Kidney (tissue), 13 donors: ENCODE measurements at regions not wholly inside any gene's neighbourhood (a gene's known extent, or its start where the extent isn't known, plus 50 kb on each side); places are given as distances from the start of the nearest gene placed in this dataset.
"Not testable (repeated sequence)": the region's sequence is repeated elsewhere in the genome, so short reads cannot be mapped to it uniquely, and the experiment has no call there.

Experiments
- DNase-seq, 5 donors: peaks; one replicate each; pipeline ENCODE4 v3.0.0-alpha.2; 2013 to 2020
- FAIRE-seq: peaks from 2 replicates; lab custom pipeline; 2012; peaks lifted over from hg19 to GRCh38; lab: Jason Lieb, UNC
- H3K27ac ChIP-seq, 2 donors: one replicate each; pipeline ENCODE4 v1.7.0; 2013; ENCODE audit warnings: low read depth in 2 of 2, low read length in 2 of 2, inconsistent platforms in 1 of 2
- H3K27me3 ChIP-seq: one replicate; pipeline ENCODE4 v1.7.1; 2013; ENCODE audit warnings: low read length, inconsistent platforms; ENCODE audit not compliant: control insufficient read depth, insufficient read depth
- H3K36me3 ChIP-seq, 3 donors: one replicate each; pipeline versions ENCODE4 v1.7.0 to v1.7.1; 2013; ENCODE audit warnings: low read length in 3 of 3, control low read depth in 1 of 3, inconsistent platforms in 1 of 3; ENCODE audit not compliant: insufficient read depth in 3 of 3, control insufficient read depth in 2 of 3
- H3K4me1 ChIP-seq, 3 donors: one replicate each; pipeline versions ENCODE4 v1.7.0 to v1.7.1; 2013; ENCODE audit warnings: low read length in 3 of 3, inconsistent platforms in 1 of 3, low read depth in 1 of 3; ENCODE audit not compliant: control insufficient read depth in 2 of 3, insufficient read depth in 2 of 3
- H3K4me3 ChIP-seq, 3 donors: one replicate each; pipeline versions ENCODE4 v1.7.0 to v1.8.1; 2013; ENCODE audit warnings: low read length in 3 of 3, control low read depth in 1 of 3, inconsistent platforms in 1 of 3
- H3K9ac ChIP-seq, 3 donors: one replicate each; pipeline versions ENCODE4 v1.7.0 to v1.7.1; 2013; ENCODE audit warnings: low read length in 3 of 3, control low read depth in 1 of 3, inconsistent platforms in 1 of 3
- H3K9me3 ChIP-seq, 3 donors: one replicate each; pipeline versions ENCODE4 v1.7.0 to v1.7.1; 2013; ENCODE audit warnings: low read length in 3 of 3, control low read depth in 1 of 3, inconsistent platforms in 1 of 3; ENCODE audit not compliant: control insufficient read depth in 2 of 3, insufficient read depth in 1 of 3
- CTCF ChIP-seq: IDR thresholded peaks from 3 replicates; pipeline ENCODE4 v1.5.1; 2012; ENCODE audit warnings: mild to moderate bottlenecking, moderate library complexity, borderline replicate concordance; ENCODE audit not compliant: insufficient read depth; ENCODE audit errors: extremely low read depth
- intact Hi-C: fragments of 100-400 bp; cut with DNase I; formaldehyde crosslinking; loops from one replicate; pipeline ENCODE4 v1.11.1; 2022
- donor health status: control.
- donor health status: control.
- donor health status: control.
- donor health status: control.
- donor health status: control.
- donor health status: DM: yes; HTN: yes; CAD: no.
- donor health status: Normal renal cell carcinoma (clear cell type).

- FAIRE-seq, result no peak
- TF ChIP-seq CTCF, result no peak
- Histone ChIP-seq H3K9ac (no peak overlapping the region), H3K36me3 (no peaks in the 10 kb centered on the region), H3K27me3 (no peaks in the 10 kb centered on the region), H3K4me3 (no peak overlapping the region), H3K4me1 (no peaks in the 10 kb centered on the region), H3K9me3 (no peaks in the 10 kb centered on the region), H3K27ac (no peak overlapping the region)
- no peak for DNase-seq
- intact Hi-C loops, result no loop called here
Observed at GRCh38 chr13:103469771-103470170, 403.6 kb upstream of the SLC10A2 start.

- Histone ChIP-seq H3K27me3 (no peaks in the 10 kb centered on the region), H3K36me3 (no peaks in the 10 kb centered on the region), H3K27ac (no peak overlapping the region), H3K4me1 (no peaks in the 10 kb centered on the region), H3K9ac (no peak overlapping the region), H3K9me3 (no peaks in the 10 kb centered on the region), H3K4me3 (no peak overlapping the region)
- intact Hi-C loops, result no loop called here
- DNase-seq, result no peak
- TF ChIP-seq CTCF, result no peak
- no peak for FAIRE-seq
Observed at GRCh38 chr13:103466761-103467160, 400.5 kb upstream of the SLC10A2 start.

DNA sequence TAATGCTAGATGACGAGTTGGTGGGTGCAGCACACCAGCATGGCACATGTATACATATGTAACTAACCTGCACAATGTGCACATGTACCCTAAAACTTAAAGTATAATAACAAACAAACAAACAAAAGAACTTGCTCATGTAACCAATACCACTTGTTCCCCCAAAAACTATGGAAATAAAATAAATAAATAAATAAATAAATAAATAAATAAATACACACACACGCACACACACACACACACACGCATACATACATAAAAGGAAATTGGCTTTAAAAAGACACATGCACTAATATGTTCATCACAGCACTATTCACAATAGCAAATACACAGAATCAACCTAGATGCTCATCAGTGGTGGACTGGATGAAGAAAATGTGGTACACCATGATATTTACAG, 394.0 kb upstream of the SLC10A2 start:
- H3K9me3 ChIP-seq, H3K27ac ChIP-seq, H3K27me3 ChIP-seq, H3K36me3 ChIP-seq, FAIRE-seq, DNase-seq, H3K4me3 ChIP-seq, H3K4me1 ChIP-seq, H3K9ac ChIP-seq, intact Hi-C loops: not testable (repeated sequence)

GRCh38 chr13:103457050-103457449, 390.8 kb upstream of the SLC10A2 start:
- H3K4me3 ChIP-seq, intact Hi-C loops, H3K27me3 ChIP-seq, H3K4me1 ChIP-seq, DNase-seq, H3K9me3 ChIP-seq, H3K36me3 ChIP-seq, H3K27ac ChIP-seq, H3K9ac ChIP-seq, FAIRE-seq: not testable (repeated sequence)

DNA sequence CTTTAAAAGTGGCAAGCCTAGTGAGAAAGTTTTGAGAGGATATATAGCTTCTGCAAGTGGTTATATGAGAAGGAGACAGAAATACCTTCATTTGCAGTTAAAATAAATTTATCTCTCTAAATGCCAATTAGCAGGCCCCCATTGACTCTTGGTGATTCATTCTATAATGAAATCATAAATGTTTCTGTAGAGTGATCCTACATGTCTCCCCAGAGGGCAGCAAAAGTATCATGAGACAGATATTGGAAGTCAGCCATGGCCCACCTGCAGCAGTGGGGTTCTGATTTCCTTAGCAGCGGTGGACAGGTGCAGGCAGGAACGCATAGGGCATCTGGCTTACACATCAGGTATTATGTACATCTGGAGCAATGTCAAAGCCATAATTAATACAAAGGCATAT, 385.4 kb upstream of the SLC10A2 start:
- FAIRE-seq (no peak), DNase-seq (no peak)
- Histone ChIP-seq H3K9me3 (no peaks in the 10 kb centered on the region), H3K9ac (no peak overlapping the region), H3K27ac (no peak overlapping the region), H3K36me3 (no peaks in the 10 kb centered on the region), H3K27me3 (no peaks in the 10 kb centered on the region), H3K4me1 (no peaks in the 10 kb centered on the region), H3K4me3 (no peak overlapping the region)
- TF ChIP-seq CTCF, result no peak
- intact Hi-C loops, result no loop called here
